SKM-1 (cell line): ENCODE measurements at regions not wholly inside any gene's neighbourhood (a gene's known extent, or its start where the extent isn't known, plus 50 kb on each side); places are given as distances from the start of the nearest gene placed in this dataset.
"Not testable (repeated sequence)": the region's sequence is repeated elsewhere in the genome, so short reads cannot be mapped to it uniquely, and the experiment has no call there.

ENCODE experiments used
- DNase-seq: peaks from one replicate; lab custom pipeline; 2025; ENCODE audit not compliant: unreplicated experiment; lab: John Stamatoyannopoulos, UW

GRCh38 chr7:19623676-19624075 lies 85.2 kb downstream of the POLR1F start:
- DNase-seq = no peak

- no peak for DNase-seq
These were observed 87.1 kb downstream of the POLR1F start for GRCh38 chr7:19621740-19622139.

DNA sequence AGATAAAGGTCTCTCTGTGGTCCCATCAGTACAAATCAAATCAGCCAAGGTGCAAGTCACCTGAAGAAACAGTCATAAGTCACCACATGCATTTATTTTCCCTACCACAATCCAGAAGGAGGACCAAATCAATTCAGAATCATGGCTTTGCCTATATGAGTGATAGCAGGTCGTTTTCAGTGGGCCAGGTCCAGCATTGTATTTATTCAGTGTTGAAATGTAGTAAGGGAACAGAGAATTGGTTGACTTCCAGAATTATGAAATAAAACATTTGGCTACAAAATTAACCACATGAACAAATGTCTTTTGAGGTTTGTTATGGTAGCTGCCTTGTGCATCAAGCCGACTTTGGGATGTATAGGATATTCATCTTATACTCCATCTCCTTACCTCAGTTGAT lies 88.4 kb downstream of the POLR1F start:
- no peak for DNase-seq

GRCh38 chr7:19619122-19619521 lies 89.7 kb downstream of the POLR1F start:
- no peak for DNase-seq

GRCh38 chr7:19617901-19618300 lies 90.9 kb downstream of the POLR1F start:
- no peak for DNase-seq

- DNase-seq = no peak
These were observed 98.5 kb downstream of the POLR1F start for GRCh38 chr7:19610194-19610943.

DNA sequence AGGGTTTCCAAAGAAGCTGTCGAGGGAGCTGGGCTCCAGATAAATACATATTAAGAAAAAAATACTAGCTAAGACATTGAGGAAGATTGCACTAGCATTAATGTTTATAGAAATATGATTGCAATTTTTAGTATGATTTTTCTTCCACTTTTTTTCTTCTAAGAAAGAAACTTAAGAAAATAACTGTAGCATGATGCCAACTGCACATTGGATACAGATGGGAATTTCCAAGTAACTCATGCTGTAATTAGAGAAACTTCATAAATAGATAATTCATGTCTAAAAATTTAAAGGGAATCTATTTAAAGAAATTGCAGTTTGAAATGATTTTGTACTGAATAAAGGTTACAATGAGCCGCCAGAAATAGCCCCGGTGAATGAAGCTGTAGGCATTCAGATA lies 119.4 kb downstream of the POLR1F start:
- DNase-seq = no peak

- DNase-seq = no peak
These were observed 121.5 kb downstream of the POLR1F start for GRCh38 chr7:19587291-19587690.

- no peak for DNase-seq
These were observed 123.1 kb downstream of the POLR1F start for GRCh38 chr7:19585761-19586160.

DNA sequence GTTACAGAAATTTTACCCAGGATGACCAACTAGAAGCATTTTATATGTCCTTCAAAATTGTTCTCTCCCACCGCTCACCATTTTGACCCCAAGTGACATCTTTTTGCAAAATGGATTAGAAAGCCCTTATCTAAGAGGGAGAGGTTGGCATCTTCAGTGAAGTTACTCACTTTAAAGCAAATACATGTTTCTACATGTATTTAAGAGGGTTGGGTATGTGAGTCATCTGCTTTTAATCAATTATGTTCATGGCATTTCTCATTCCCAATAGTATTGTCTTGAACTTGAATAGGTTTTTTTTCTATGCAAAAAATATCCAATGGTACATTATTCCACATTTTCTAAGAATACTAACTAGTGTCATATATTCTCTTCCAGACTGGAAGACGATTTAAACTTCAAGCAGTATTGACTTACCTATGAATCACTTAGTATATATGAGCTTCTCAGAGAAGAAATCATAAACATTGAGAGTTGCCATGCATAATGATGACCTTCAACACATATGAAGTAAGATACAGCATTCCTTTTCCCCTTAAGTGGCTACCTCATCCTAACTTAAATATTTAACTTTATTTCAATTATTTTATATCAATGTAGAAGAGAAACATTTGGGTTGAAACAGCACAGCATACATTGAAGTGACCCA lies 132.8 kb downstream of the POLR1F start:
- DNase-seq = no peak

DNA sequence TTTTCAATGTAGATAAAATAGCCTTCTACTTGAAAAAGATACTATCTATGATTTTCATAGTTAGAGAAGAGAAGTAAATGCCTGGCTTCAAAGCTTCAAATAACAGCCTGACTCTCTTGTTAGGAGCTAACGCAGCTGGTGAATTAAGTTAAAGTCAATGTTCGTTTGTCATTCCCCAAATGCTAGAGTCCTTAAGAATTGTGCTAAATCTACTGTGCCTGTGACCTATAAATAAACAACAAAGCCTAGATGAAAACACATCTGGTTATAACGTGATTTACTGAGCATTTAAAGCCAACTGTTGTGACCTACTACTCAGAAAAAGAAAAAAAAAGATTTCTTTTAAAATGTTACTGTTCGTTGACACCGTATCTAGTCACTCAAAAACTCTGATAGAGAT lies 134.7 kb downstream of the POLR1F start:
- DNase-seq = no peak

- DNase-seq = no peak
These were observed 136.3 kb downstream of the POLR1F start for GRCh38 chr7:19572566-19572965.

DNA sequence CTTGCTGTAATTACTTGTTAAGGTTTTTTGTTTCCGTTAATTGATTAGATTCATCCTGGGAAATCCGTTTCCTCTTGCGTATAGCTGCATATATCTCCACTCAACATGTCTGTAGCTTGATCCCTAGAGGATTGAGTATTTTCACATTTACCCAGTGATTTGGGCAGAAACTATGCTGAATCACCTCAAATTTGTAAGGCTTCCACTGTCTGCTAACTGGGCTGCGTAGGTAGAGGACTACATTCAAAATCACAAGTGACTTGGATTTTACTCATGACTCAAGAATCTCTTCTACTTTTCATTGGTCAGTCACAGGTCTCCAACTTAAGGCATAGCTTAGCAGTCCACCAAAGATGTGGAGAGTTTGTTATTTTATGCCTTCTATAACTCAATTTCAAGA lies 141.8 kb downstream of the POLR1F start:
- no peak for DNase-seq

DNA sequence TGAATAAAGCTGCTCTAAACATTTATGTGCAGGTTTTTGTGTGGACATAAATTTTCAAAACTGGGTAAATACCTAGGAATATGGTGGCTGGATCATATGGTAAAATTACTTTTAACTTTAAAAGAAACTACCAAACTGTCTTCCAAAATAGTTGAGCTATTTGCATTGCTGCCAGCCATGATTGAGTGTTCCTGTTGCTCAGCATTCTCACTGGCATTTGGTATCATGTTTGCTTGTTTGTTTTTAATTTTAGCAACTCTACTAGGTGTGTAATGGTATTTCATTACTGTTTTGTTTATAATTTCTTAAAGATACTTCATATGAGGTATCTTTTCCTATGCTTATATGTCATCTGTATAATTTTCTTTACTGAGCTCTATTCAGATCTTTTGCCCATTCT lies 143.2 kb downstream of the POLR1F start:
- DNase-seq = no peak

DNA sequence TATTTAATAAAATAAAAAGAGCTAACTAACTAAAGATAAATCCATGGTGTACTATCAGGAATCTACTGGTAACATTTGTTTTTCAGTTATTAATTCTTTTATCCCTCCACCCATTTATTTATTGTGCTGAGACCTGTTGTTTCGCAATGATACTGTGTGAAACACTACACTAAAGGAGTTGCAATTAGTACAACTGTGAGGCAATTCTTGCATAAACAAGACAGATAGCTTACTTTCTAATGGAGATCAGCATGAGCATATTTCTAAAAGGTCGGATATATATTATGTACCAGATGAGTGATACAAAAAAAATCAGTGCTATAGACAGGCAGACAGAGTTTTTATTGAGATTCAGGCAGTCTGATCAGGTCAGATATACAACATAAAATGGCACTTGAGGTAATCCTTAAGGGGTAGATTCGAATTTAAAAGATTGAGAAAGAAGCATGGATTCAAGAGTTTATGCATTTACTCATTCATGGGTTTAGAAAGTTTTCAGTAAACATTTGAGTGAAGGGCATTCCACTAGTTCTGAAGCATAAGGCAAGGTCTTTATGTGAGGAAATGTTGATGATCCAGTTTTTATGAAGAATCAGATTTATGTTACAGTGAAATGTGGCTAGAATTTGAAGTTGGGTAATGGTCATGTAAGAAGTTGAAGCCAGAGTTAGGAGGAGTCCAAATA lies 147.6 kb downstream of the POLR1F start:
- DNase-seq = no peak

- no peak for DNase-seq
These were observed 148.5 kb downstream of the POLR1F start for GRCh38 chr7:19560111-19560883.

GRCh38 chr7:19558527-19558926 lies 150.3 kb downstream of the POLR1F start:
- DNase-seq = no peak

DNA sequence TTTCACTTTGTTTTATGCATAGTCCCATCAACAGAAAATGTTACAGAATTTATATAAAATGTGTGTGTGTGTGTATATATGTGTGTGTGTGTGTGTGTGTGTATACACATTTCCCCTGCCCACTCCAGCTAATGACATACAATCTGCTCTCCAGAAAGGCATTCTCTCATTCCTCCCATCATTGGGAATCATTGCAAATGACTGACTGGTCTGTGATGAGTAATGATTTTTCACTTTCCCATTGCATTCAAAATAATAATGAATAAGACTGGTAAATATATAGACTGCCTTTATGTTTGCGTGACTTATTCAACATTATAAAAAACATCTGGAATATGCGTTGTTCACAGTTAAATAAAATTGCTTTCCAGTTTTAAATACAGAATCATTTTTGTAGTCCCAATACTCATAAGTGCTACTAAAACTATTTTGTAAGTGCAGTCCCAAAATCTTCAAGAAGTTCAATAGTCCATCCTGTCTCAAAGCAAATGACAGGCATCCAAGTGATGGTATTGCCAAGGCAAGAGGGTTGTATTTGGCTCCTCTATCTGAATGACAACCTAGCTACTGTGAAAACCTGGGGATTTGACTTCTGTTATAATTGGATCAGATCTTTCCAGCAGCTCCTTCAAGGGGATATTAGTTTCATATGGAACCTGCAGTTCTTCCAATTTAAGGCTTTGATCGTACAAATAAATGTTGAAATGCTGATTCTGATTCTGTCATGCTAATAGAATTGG lies 150.9 kb downstream of the POLR1F start:
- no peak for DNase-seq

- no peak for DNase-seq
These were observed 154.3 kb downstream of the POLR1F start for GRCh38 chr7:19554581-19554980.

GRCh38 chr7:19552576-19552975 lies 156.3 kb downstream of the POLR1F start:
- DNase-seq = no peak

- not testable (repeated sequence) for DNase-seq
These were observed 159.6 kb downstream of the POLR1F start for GRCh38 chr7:19549246-19549645.
